Gastrocnemius medialis (tissue), 4 donors: ENCODE measurements at regions not wholly inside any gene's neighbourhood (a gene's known extent, or its start where the extent isn't known, plus 50 kb on each side); places are given as distances from the start of the nearest gene placed in this dataset.

Source experiments
- ATAC-seq, 2 donors: fragments of 150-250 bp; one replicate each; pipeline ENCODE4 v1.9.1; 2016
- DNase-seq, 2 donors: peaks; one replicate each; pipeline ENCODE4 v3.0.0-alpha.2; 2019
- H3K27ac ChIP-seq, 4 donors: fragments of 200-600 bp; sonication (generic); 1 replicate in 1 of 4; 2 replicates in 3 of 4; pipeline ENCODE4 v1.5.1; 2016 to 2018; ENCODE audit warnings: mild to moderate bottlenecking in 2 of 4, moderate library complexity in 1 of 4
- H3K27me3 ChIP-seq, 3 donors: fragments of 200-600 bp; sonication (generic) in 2 of 3; 1 replicate in 1 of 3; 2 replicates in 2 of 3; pipeline versions ENCODE4 v1.5.1 to v1.6.0; 2016 to 2019; ENCODE audit warnings: mild to moderate bottlenecking in 1 of 3, moderate library complexity in 1 of 3
- H3K36me3 ChIP-seq, 2 donors: fragments of 200-600 bp; sonication (generic) in 1 of 2; one replicate each; pipeline ENCODE4 v1.5.1; 2017 to 2018
- H3K4me1 ChIP-seq, 2 donors: fragments of 200-600 bp; sonication (generic) in 1 of 2; one replicate each; pipeline ENCODE4 v1.5.1; 2016 to 2017; ENCODE audit warnings: mild to moderate bottlenecking in 2 of 2
- H3K4me3 ChIP-seq, 4 donors: fragments of 200-600 bp; sonication (generic) in 3 of 4; 1 replicate in 1 of 4; 2 replicates in 3 of 4; pipeline ENCODE4 v1.5.1; 2016 to 2019; ENCODE audit warnings: mild to moderate bottlenecking in 2 of 4
- H3K9me3 ChIP-seq, 3 donors: fragments of 200-600 bp; sonication (generic) in 2 of 3; 1 replicate in 1 of 3; 2 replicates in 2 of 3; pipeline ENCODE4 v1.5.1; 2016 to 2019
- CTCF ChIP-seq, 5 experiments: fragments of 450-650 bp in 3 of 5; fragments of 200-600 bp in 2 of 5; sonication (generic) in 2 of 5; IDR thresholded peaks in 4 of 5; conservative IDR thresholded peaks in 1 of 5; 1 replicate in 4 of 5; 2 replicates in 1 of 5; pipeline ENCODE4 v1.5.1; 2016 to 2019; ENCODE audit warnings: antibody characterized with exemption in 5 of 5, mild to moderate bottlenecking in 3 of 5, moderate library complexity in 3 of 5
- POLR2A ChIP-seq, 2 donors: fragments of 450-650 bp; IDR thresholded peaks; one replicate each; pipeline ENCODE4 v1.6.1; 2017; ENCODE audit warnings: antibody characterized with exemption in 2 of 2, mild to moderate bottlenecking in 2 of 2, moderate library complexity in 2 of 2
- in situ Hi-C, 4 donors: fragments of 200-750 bp; cut with MboI; loops; one replicate each; pipeline versions ENCODE4 v1.15.0 to v1.8.0; 2017; ENCODE audit warnings: low sequenced_read_pairs in 4 of 4
- intact Hi-C: fragments of 100-400 bp; cut with DNase I; formaldehyde crosslinking; loops from one replicate; pipeline ENCODE4 v1.15.1; 2023; ENCODE audit warnings: low total_unique reads

- H3K36me3 ChIP-seq: no peaks in the 10 kb centered on the region
- intact Hi-C loops: no loop called here
- ATAC-seq: no peak
- in situ Hi-C loops: no loop called here
- peaks cover 18 to 21% of the 10 kb centered on the region in 2 donors for H3K4me1 ChIP-seq
- no peaks in the 10 kb centered on the region for H3K27me3 ChIP-seq
- no peak overlapping the region for H3K4me3 ChIP-seq
- no peaks in the 10 kb centered on the region for H3K9me3 ChIP-seq
- peak in 1 of 2 donors; percentile 14 for DNase-seq
- TF ChIP-seq POLR2A (IDR thresholded peaks at IDR 0.05) (no peak), CTCF (IDR thresholded peaks at IDR 0.05 in 4 of 5, conservative IDR thresholded peaks at IDR 0.05 in 1 of 5) (no peak)
- no peak overlapping the region for H3K27ac ChIP-seq
Observed at GRCh38 chr1:232473324-232473723, 156.6 kb downstream of the SIPA1L2 start.

DNA sequence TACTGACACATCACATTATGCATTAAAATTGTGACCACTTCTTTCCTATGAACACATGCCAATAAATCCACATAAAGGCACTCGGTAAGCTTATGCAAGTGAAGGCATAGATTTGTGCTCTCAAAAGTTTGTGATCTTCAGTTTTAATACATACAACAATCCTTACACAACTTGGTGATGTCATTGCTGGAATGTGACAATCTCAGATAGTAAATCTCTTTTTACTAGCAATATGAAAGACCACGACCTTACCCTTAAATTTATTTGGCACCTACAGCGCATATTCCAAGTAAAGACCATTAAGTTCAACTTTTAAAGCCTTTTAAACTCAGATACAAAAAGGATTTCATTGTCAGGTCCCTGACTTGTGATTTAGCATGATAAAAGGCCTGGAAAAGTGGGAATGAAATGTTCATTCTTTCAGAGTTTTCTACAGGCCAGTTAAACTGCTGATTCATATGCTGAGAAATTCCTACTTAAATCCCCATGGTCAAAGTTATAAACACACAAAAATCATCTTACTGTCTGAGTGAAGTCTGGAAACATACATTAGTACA lies 157.4 kb downstream of the SIPA1L2 start:
- no peak for ATAC-seq
- peaks cover 10 to 16% of the 10 kb centered on the region in 2 donors for H3K4me1 ChIP-seq
- no peak overlapping the region for H3K4me3 ChIP-seq
- intact Hi-C loops (no loop called here), in situ Hi-C loops (no loop called here)
- no peaks in the 10 kb centered on the region for H3K27me3 ChIP-seq
- no peak for DNase-seq
- no peaks in the 10 kb centered on the region for H3K9me3 ChIP-seq
- no peaks in the 10 kb centered on the region for H3K36me3 ChIP-seq
- H3K27ac ChIP-seq: no peak overlapping the region
- TF ChIP-seq POLR2A (IDR thresholded peaks at IDR 0.05) (no peak), CTCF (IDR thresholded peaks at IDR 0.05 in 4 of 5, conservative IDR thresholded peaks at IDR 0.05 in 1 of 5) (no peak)

DNA sequence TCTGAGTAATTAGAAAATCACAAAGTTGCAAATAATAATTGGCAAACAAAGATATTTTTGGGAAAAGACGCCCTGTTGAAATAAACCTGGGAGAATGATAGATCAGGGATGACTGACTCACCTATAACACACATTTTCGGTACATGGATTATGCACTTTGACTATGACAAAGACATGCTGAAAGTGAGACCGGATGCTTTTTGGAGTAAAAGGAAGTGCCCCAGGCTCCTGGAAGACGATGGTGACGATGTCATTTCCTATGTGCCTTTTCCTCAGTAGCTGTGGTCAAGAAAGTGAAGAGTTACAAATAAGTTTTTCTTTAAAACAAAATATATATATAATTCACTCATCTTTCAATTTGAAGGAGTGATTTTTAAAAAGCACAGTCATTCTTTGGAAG lies 158.7 kb downstream of the SIPA1L2 start:
- intact Hi-C loops (no loop called here), in situ Hi-C loops (no loop called here)
- no peak overlapping the region for H3K27ac ChIP-seq
- DNase-seq (no peak), ATAC-seq (no peak)
- peaks cover 0 to 3% of the 10 kb centered on the region in 2 donors for H3K4me1 ChIP-seq
- no peaks in the 10 kb centered on the region for H3K9me3 ChIP-seq
- H3K36me3 ChIP-seq: no peaks in the 10 kb centered on the region
- no peak overlapping the region for H3K4me3 ChIP-seq
- no peaks in the 10 kb centered on the region for H3K27me3 ChIP-seq
- TF ChIP-seq POLR2A (IDR thresholded peaks at IDR 0.05): no peak
- no peak for TF ChIP-seq CTCF (IDR thresholded peaks at IDR 0.05 in 4 of 5, conservative IDR thresholded peaks at IDR 0.05 in 1 of 5)

GRCh38 chr1:232470711-232471110 lies 159.2 kb downstream of the SIPA1L2 start:
- no peak for ATAC-seq
- no peak for DNase-seq
- H3K4me3 ChIP-seq: no peak overlapping the region
- no peak overlapping the region for H3K27ac ChIP-seq
- TF ChIP-seq CTCF (IDR thresholded peaks at IDR 0.05 in 4 of 5, conservative IDR thresholded peaks at IDR 0.05 in 1 of 5) (no peak), POLR2A (IDR thresholded peaks at IDR 0.05) (no peak)
- in situ Hi-C loops: no loop called here
- no peaks in the 10 kb centered on the region for H3K4me1 ChIP-seq
- no peaks in the 10 kb centered on the region for H3K36me3 ChIP-seq
- intact Hi-C loops: no loop called here
- H3K9me3 ChIP-seq: no peaks in the 10 kb centered on the region
- no peaks in the 10 kb centered on the region for H3K27me3 ChIP-seq

GRCh38 chr1:232468249-232468648 lies 161.7 kb downstream of the SIPA1L2 start:
- TF ChIP-seq POLR2A (IDR thresholded peaks at IDR 0.05): no peak
- no peak for TF ChIP-seq CTCF (IDR thresholded peaks at IDR 0.05 in 4 of 5, conservative IDR thresholded peaks at IDR 0.05 in 1 of 5)
- H3K27ac ChIP-seq: no peak overlapping the region
- ATAC-seq: no peak
- H3K4me3 ChIP-seq: no peak overlapping the region
- H3K36me3 ChIP-seq: peaks cover 0 to 10% of the 10 kb centered on the region in 2 donors
- intact Hi-C loops: no loop called here
- no peaks in the 10 kb centered on the region for H3K27me3 ChIP-seq
- DNase-seq: no peak
- H3K9me3 ChIP-seq: no peaks in the 10 kb centered on the region
- no peaks in the 10 kb centered on the region for H3K4me1 ChIP-seq
- in situ Hi-C loops: no loop called here
